Stomach (tissue), 8 donors: ENCODE measurements at regions not wholly inside any gene's neighbourhood (a gene's known extent, or its start where the extent isn't known, plus 50 kb on each side); places are given as distances from the start of the nearest gene placed in this dataset.
A peak's percentile ranks its signal among the peaks of the same experiment; 100 is the strongest.

Experiments used
- DNase-seq, 2 donors: peaks; one replicate each; pipeline versions ENCODE4 v3.0.0 to v3.0.0-alpha.2; 2013 to 2019
- H3K27ac ChIP-seq, 5 donors: fragments of 200-600 bp in 4 of 5; sonication (generic) in 4 of 5; one replicate each; pipeline ENCODE4 v1.5.1; 2013 to 2019; ENCODE audit warnings: mild to moderate bottlenecking in 1 of 5, moderate library complexity in 1 of 5
- H3K27me3 ChIP-seq, 3 donors: fragments of 200-600 bp; sonication (generic); one replicate each; pipeline ENCODE4 v1.5.1; 2017 to 2019; ENCODE audit warnings: mixed run types in 1 of 3
- H3K36me3 ChIP-seq, 4 donors: fragments of 200-600 bp; sonication (generic); 1 replicate in 3 of 4; 2 replicates in 1 of 4; pipeline ENCODE4 v1.5.1; 2016 to 2019
- H3K4me1 ChIP-seq, 4 donors: fragments of 200-600 bp; sonication (generic); one replicate each; pipeline ENCODE4 v1.5.1; 2016 to 2019
- H3K4me3 ChIP-seq, 4 donors: fragments of 200-600 bp; sonication (generic) in 3 of 4; one replicate each; pipeline ENCODE4 v1.5.1; 2016 to 2019; ENCODE audit warnings: mild to moderate bottlenecking in 1 of 4
- H3K9me3 ChIP-seq, 4 donors: fragments of 200-600 bp; sonication (generic); one replicate each; pipeline ENCODE4 v1.5.1; 2016 to 2019
- CTCF ChIP-seq, 7 experiments: fragments of 450-650 bp in 4 of 7; fragments of 200-600 bp in 3 of 7; sonication (generic) in 3 of 7; IDR thresholded peaks; one replicate each; pipeline ENCODE4 v1.5.1; 2016 to 2019; ENCODE audit warnings: antibody characterized with exemption in 7 of 7, control low read depth in 2 of 7, mild to moderate bottlenecking in 1 of 7
- EP300 ChIP-seq: sonication (generic); formaldehyde crosslinking; IDR thresholded peaks from one replicate; pipeline ENCODE4 v1.6.1; 2017; ENCODE audit warnings: antibody characterized with exemption
- POLR2A ChIP-seq, 4 donors: fragments of 450-650 bp; IDR thresholded peaks; one replicate each; pipeline ENCODE4 v1.6.1; 2016; ENCODE audit warnings: antibody characterized with exemption in 4 of 4, control low read depth in 2 of 4, mild to moderate bottlenecking in 1 of 4, moderate library complexity in 1 of 4
- POLR2AphosphoS5 ChIP-seq, 3 donors: sonication (generic); formaldehyde crosslinking; IDR thresholded peaks; one replicate each; pipeline ENCODE4 v1.6.1; 2016; ENCODE audit warnings: antibody characterized with exemption in 3 of 3
- WGBS, 5 donors: extraction: QIAGEN DNeasy Blood & Tissue Kit in 3 of 5; methylation state at CpG; one replicate each; pipeline versions ENCODE4 v1.1.5 to v1.1.7; 2013 to 2018; 5-methylcytosine and 5-hydroxymethylcytosine counted together
- intact Hi-C: fragments of 100-400 bp; cut with DNase I; formaldehyde crosslinking; loops from one replicate; pipeline ENCODE4 v1.15.1; 2023; ENCODE audit warnings: low total_unique reads
- donor health status: healthy with polysubstance abuse.
- donor health status: Bipolar disorder and iron deficiency.
- donor health status: healthy.

DNA sequence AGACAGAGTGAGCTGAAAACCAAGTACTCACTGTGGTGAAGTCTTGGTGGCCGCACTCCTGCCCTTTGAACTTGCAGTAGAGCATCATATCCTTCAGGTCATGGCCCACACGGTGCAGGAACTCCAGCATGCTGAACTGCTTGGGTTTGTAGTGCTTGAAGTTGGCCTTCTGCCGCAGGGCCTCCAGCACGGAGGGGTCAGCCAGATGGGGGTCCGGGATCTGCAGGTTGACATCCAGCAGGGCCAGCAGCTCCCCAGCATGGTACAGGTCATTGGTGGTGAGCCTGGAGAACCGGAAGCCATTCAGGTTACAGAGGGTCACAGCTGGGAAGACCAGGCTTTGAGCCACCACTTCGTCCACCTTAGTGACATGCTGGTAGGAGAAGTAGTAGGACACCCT lies 99.1 kb upstream of the CCL2 start:
- DNase-seq, result no peak
- Histone ChIP-seq H3K4me3 (no peak overlapping the region), H3K27ac (no peak overlapping the region), H3K36me3 (no peaks in the 10 kb centered on the region), H3K9me3 (no peaks in the 10 kb centered on the region), H3K4me1 (peaks cover 0 to 15% (median 7%) of the 10 kb centered on the region in 4 donors), H3K27me3 (peaks cover 10 to 76% (median 28%) of the 10 kb centered on the region in 3 donors)
- no peak for TF ChIP-seq EP300
- TF ChIP-seq POLR2AphosphoS5 (IDR thresholded peaks at IDR 0.05), result no peak
- TF ChIP-seq CTCF (IDR thresholded peaks at IDR 0.05), result no peak
- TF ChIP-seq POLR2A (IDR thresholded peaks at IDR 0.05), result no peak
- WGBS, 5 donors, result 81 to 86% (median 83%) methylated on average over 6 to 7 of the region's 7 CpGs
- intact Hi-C loops, result no loop called here

- H3K4me1 ChIP-seq, result peaks cover 0 to 15% (median 7%) of the 10 kb centered on the region in 4 donors
- no peaks in the 10 kb centered on the region for H3K36me3 ChIP-seq
- intact Hi-C loops, result no loop called here
- peaks cover 10 to 79% (median 28%) of the 10 kb centered on the region in 3 donors for H3K27me3 ChIP-seq
- no peak for DNase-seq
- H3K9me3 ChIP-seq, result no peaks in the 10 kb centered on the region
- TF ChIP-seq POLR2AphosphoS5 (IDR thresholded peaks at IDR 0.05), result no peak
- no peak overlapping the region for H3K27ac ChIP-seq
- H3K4me3 ChIP-seq, result no peak overlapping the region
- WGBS, 5 donors, result 30 to 48% (median 39%) methylated on average over 9 to 16 of the region's 16 CpGs
Observed at GRCh38 chr17:34156401-34156740, 98.7 kb upstream of the CCL2 start.

- Histone ChIP-seq H3K9me3 (no peaks in the 10 kb centered on the region), H3K4me3 (peak overlapping the region in 2 of 4 donors; percentile 14 to 26), H3K4me1 (peaks cover 0 to 15% (median 8%) of the 10 kb centered on the region in 4 donors), H3K27me3 (peaks cover 10 to 85% (median 28%) of the 10 kb centered on the region in 3 donors), H3K36me3 (no peaks in the 10 kb centered on the region), H3K27ac (no peak overlapping the region)
- DNase-seq, result peak in 1 of 2 donors; percentile 59
- intact Hi-C loops, result no loop called here
- TF ChIP-seq CTCF (IDR thresholded peaks at IDR 0.05) (no peak), POLR2AphosphoS5 (IDR thresholded peaks at IDR 0.05) (no peak), POLR2A (IDR thresholded peaks at IDR 0.05) (no peak), EP300 (no peak)
- WGBS, 5 donors, result 3 to 6% (median 5%) methylated on average over 28 to 42 of the region's 42 CpGs
Observed at GRCh38 chr17:34156741-34157589, 98.1 kb upstream of the CCL2 start.

- 53 to 72% (median 62%) methylated on average over 4 of the region's 4 CpGs for WGBS, 5 donors
- Histone ChIP-seq H3K27me3 (peaks cover 5 to 89% (median 15%) of the 10 kb centered on the region in 3 donors), H3K4me3 (no peak overlapping the region), H3K4me1 (peaks cover 0 to 22% (median 12%) of the 10 kb centered on the region in 4 donors), H3K9me3 (no peaks in the 10 kb centered on the region), H3K36me3 (no peaks in the 10 kb centered on the region), H3K27ac (no peak overlapping the region)
- intact Hi-C loops, result loop anchor here (10.0 kb wide), 1 partner anchor 377 kb away; no protein-coding TSS in a partner anchor
- TF ChIP-seq EP300, result no peak
- DNase-seq, result no peak
Observed at GRCh38 chr17:34161690-34162089, 93.4 kb upstream of the CCL2 start.

- no peaks in the 10 kb centered on the region for H3K9me3 ChIP-seq
- peak overlapping the region in 1 of 5 donors; percentile 64 for H3K27ac ChIP-seq
- no peak overlapping the region for H3K4me3 ChIP-seq
- H3K4me1 ChIP-seq, result peaks cover 0 to 15% (median 10%) of the 10 kb centered on the region in 4 donors
- WGBS, 5 donors, result 20 to 37% (median 28%) methylated on average over 5 of the region's 5 CpGs
- DNase-seq, result no peak
- intact Hi-C loops, result loop anchor here (10.0 kb wide), 1 partner anchor 378 kb away; no protein-coding TSS in a partner anchor
- peaks cover 0 to 74% (median 7%) of the 10 kb centered on the region in 3 donors for H3K27me3 ChIP-seq
- no peaks in the 10 kb centered on the region for H3K36me3 ChIP-seq
- no peak for TF ChIP-seq POLR2A (IDR thresholded peaks at IDR 0.05)
- no peak for TF ChIP-seq EP300
- no peak for TF ChIP-seq POLR2AphosphoS5 (IDR thresholded peaks at IDR 0.05)
Observed at GRCh38 chr17:34163123-34163522, 92.0 kb upstream of the CCL2 start.
